Amygdala (tissue), 56 donors: ENCODE measurements at regions not wholly inside any gene's neighbourhood (a gene's known extent, or its start where the extent isn't known, plus 50 kb on each side); places are given as distances from the start of the nearest gene placed in this dataset.

ENCODE experiments used
- DNase-seq, 56 donors: peaks; one replicate each; lab custom pipeline; 2025; lab: John Stamatoyannopoulos, UW

GRCh38 chr1:175894581-175894980 is 151.2 kb upstream of the TNR start:
- no peak for DNase-seq

GRCh38 chr1:175893192-175893591 is 149.8 kb upstream of the TNR start:
- no peak for DNase-seq

GRCh38 chr1:175892686-175893085 is 149.3 kb upstream of the TNR start:
- no peak for DNase-seq

GRCh38 chr1:175891783-175892309 is 148.5 kb upstream of the TNR start:
- no peak for DNase-seq

GRCh38 chr1:175890958-175891357 is 147.6 kb upstream of the TNR start:
- DNase-seq: no peak

GRCh38 chr1:175889848-175890247 is 146.5 kb upstream of the TNR start:
- no peak for DNase-seq

GRCh38 chr1:175888996-175889395 is 145.6 kb upstream of the TNR start:
- no peak for DNase-seq

- DNase-seq: peak in 54 of 56 donors; percentile 29 to 85 (median 72)
Measured at GRCh38 chr1:175887981-175888428, 144.6 kb upstream of the TNR start.

GRCh38 chr1:175887521-175887920 is 144.1 kb upstream of the TNR start:
- peak in 2 of 56 donors; percentile 41 to 45 for DNase-seq

GRCh38 chr1:175885326-175885725 is 141.9 kb upstream of the TNR start:
- peak in 3 of 56 donors; percentile 15 to 23 (median 22) for DNase-seq

- DNase-seq: peak in 2 of 56 donors; percentile 14 to 26
Measured at GRCh38 chr1:175884369-175884768, 141.0 kb upstream of the TNR start.

- DNase-seq: no peak
Measured at GRCh38 chr1:175882192-175882591, 138.8 kb upstream of the TNR start.

- DNase-seq: no peak
Measured at GRCh38 chr1:175881246-175881976, 138.0 kb upstream of the TNR start.

GRCh38 chr1:175878775-175879174 is 135.4 kb upstream of the TNR start:
- DNase-seq: no peak

- peak in 48 of 56 donors; percentile 16 to 90 (median 62) for DNase-seq
Measured at GRCh38 chr1:175877939-175878737, 134.7 kb upstream of the TNR start.

- DNase-seq: no peak
Measured at GRCh38 chr1:175875556-175875955, 132.2 kb upstream of the TNR start.

GRCh38 chr1:175874081-175874480 is 130.7 kb upstream of the TNR start:
- DNase-seq: no peak

- no peak for DNase-seq
Measured at GRCh38 chr1:175873290-175873935, 130.0 kb upstream of the TNR start.

GRCh38 chr1:175872588-175872987 is 129.2 kb upstream of the TNR start:
- DNase-seq: no peak

GRCh38 chr1:175871647-175872046 is 128.3 kb upstream of the TNR start:
- peak in 2 of 56 donors; percentile 19 to 29 for DNase-seq

GRCh38 chr1:175870217-175870616 is 126.8 kb upstream of the TNR start:
- peak in 6 of 56 donors; percentile 16 to 30 (median 24) for DNase-seq
